Rectal smooth muscle tissue (tissue), 1 donor: ENCODE measurements at regions not wholly inside any gene's neighbourhood (a gene's known extent, or its start where the extent isn't known, plus 50 kb on each side); places are given as distances from the start of the nearest gene placed in this dataset.

Experiments used
- H3K27ac ChIP-seq: one replicate; pipeline ENCODE4 v1.7.0; 2013; ENCODE audit warnings: low read depth, low read length, inconsistent platforms
- H3K27me3 ChIP-seq: one replicate; pipeline ENCODE4 v1.7.0; 2013; ENCODE audit warnings: low read length; ENCODE audit not compliant: control insufficient read depth, insufficient read depth
- H3K36me3 ChIP-seq: one replicate; pipeline ENCODE4 v1.7.0; 2013; ENCODE audit warnings: low read length; ENCODE audit not compliant: control insufficient read depth, insufficient read depth
- H3K4me1 ChIP-seq: one replicate; pipeline ENCODE4 v1.7.0; 2013; ENCODE audit warnings: low read length; ENCODE audit not compliant: control insufficient read depth, insufficient read depth
- H3K4me3 ChIP-seq: one replicate; pipeline ENCODE4 v1.7.0; 2013; ENCODE audit warnings: low read length
- H3K9ac ChIP-seq: one replicate; pipeline ENCODE4 v1.7.0; 2013; ENCODE audit warnings: low read length

DNA sequence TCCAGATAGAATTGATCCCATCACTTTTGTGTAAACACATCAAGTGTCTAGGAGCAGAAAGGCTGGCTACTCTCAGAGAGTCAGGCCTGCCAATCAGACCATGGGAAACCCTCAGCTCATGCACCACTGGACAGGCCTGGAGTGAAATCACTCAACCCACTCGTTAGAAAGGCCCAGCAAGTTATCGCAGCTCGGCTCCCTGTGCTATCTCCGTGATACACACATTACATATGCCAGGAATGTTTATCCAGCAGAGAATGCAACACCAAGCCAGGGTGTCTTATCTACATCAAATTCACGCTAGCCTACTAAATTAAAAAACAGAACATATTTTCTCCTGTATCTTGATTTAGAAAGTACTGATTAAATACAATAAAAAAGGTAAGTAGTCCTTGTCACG, 232.4 kb upstream of the FOXQ1 start:
- H3K4me1 ChIP-seq = no peaks in the 10 kb centered on the region
- H3K36me3 ChIP-seq = no peaks in the 10 kb centered on the region
- no peaks in the 10 kb centered on the region for H3K27me3 ChIP-seq
- no peak overlapping the region for H3K4me3 ChIP-seq
- H3K9ac ChIP-seq = no peak overlapping the region
- H3K27ac ChIP-seq = no peak overlapping the region

DNA sequence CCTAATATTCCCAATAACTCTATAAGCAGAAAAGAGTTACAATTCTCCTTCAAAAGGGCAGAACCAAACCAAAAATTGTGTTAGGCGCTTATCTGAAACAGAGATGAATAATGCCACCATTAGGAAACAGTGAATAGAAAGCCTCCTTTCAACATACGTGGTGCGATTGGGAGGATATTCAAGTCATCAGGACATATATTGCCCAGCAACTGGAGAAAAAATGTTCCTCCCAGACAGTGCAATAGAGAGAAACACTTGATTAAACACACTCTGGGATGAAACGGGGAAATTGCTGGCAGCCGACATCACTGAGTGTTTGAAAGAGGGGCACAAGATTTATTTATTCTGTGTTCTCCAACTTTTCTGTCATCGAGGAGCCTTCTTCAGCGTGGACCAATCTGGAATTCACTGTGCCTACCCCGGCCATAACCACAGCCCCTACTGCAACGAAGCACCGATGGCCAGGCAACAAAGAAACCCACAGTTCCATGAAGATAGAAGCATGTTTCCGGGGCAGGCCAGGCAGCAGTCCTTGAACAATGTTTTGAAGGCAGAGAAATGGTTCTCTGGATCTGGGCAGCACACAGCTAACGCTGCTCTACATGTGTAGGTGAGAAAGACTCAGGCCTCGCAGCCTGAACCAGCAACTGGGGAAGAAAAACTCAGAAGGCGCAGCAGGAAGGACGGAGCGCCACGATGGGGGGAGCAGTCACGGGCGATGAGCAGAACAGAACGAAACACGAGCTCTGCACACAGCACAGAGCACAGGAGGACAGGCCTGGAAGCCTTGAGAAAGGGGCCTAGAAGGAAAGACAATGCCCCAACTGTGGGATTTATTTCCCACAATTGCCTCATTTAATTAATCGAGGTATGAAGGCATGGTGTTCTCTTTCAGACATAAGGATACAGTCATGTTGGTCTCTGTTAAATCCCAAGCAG, 234.2 kb upstream of the FOXQ1 start:
- H3K9ac ChIP-seq = no peak overlapping the region

DNA sequence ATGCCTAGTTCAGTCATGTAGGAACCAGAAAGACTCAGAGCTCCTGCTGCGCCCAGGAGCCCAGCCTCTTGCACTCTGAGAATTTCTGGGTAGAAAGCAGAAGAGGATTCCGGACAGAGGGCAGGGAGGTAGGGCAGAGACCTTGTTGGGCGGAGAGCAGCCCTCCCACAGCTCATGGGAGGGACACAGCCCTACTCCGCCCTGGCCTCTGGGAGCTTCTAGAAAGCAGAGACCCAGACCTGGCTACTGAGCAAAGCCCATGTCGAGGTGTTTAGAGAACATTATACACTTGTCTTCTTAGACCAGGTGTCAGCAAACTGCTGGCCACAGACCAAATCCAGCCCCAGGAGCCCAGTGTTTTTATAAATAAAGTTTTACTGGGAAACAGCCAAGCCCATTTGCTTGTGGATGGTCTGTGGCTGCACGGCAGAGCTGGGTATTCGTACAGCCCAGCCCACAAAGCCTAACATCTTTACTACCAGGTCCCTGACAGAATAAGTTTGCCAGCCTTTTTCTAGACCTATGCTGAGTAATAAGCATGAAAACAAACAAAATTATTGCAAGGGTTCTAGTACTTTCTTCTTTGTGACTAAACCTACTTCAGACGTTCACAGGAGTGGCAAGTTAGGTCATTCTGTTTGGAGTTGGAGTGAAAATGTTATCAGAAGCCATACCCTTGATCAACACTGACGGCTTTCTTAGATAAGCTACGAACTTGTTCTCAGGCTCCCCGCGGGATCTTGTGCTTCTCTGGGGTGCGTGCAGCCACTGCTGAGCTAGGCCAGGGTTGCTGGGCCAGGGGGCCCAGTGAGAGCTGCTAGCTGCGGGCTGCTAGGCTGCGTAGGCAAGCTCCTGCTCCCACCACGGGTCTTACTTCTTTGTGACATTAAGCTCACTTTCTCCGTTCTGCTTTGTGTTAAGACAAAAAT, 235.1 kb upstream of the FOXQ1 start:
- Histone ChIP-seq H3K27me3 (no peaks in the 10 kb centered on the region), H3K27ac (no peak overlapping the region), H3K36me3 (no peaks in the 10 kb centered on the region), H3K4me3 (no peak overlapping the region), H3K4me1 (no peaks in the 10 kb centered on the region), H3K9ac (no peak overlapping the region)

More for the DNA sequence above, 234.2 kb upstream of the FOXQ1 start:
- Histone ChIP-seq H3K36me3 (no peaks in the 10 kb centered on the region), H3K27ac (no peak overlapping the region), H3K27me3 (no peaks in the 10 kb centered on the region), H3K4me1 (no peaks in the 10 kb centered on the region), H3K4me3 (no peak overlapping the region)

DNA sequence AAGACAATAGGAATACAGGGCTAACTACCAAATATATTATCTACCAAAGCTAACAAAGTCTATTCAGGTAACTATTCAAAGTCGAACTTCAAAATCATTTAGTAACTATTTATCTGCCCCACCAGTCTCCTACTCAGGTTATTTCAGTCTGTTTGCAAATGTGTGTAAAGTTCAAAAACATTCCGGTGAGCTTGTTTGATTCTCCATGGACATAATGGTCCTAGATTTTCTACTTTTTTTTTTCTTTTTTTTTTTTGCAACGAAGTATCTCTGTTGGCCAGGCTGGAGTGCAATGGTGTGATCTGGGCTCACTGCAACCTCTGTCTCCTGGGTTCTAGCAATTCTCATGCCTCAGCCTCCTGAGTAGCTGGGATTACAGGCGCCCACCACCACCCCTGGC, 236.0 kb upstream of the FOXQ1 start:
- Histone ChIP-seq H3K27ac (no peak overlapping the region), H3K4me1 (no peaks in the 10 kb centered on the region), H3K27me3 (no peaks in the 10 kb centered on the region), H3K9ac (no peak overlapping the region), H3K4me3 (no peak overlapping the region), H3K36me3 (no peaks in the 10 kb centered on the region)

DNA sequence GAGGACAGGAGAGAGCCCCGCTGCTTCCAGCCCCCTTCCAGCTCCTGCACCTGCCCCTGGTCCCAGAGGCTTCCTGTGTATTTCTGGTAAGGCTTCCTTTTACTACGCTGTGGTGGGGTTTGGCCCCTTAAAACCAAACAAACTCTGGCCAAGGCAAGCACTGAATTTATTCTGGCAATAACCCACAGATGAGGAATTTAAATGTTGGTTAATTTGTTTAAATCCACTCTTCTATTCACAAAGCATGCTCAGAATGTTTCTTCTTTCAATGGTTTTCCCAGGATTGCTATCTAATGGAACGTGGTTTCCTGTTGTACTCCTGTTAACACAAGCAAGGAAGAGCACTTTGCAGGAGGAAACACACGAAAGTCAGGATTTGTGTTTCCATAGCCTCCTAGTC, 236.5 kb upstream of the FOXQ1 start:
- no peak overlapping the region for H3K4me3 ChIP-seq
- no peaks in the 10 kb centered on the region for H3K27me3 ChIP-seq
- H3K27ac ChIP-seq = no peak overlapping the region
- H3K4me1 ChIP-seq = peaks cover 1% of the 10 kb centered on the region
- no peak overlapping the region for H3K9ac ChIP-seq
- no peaks in the 10 kb centered on the region for H3K36me3 ChIP-seq

DNA sequence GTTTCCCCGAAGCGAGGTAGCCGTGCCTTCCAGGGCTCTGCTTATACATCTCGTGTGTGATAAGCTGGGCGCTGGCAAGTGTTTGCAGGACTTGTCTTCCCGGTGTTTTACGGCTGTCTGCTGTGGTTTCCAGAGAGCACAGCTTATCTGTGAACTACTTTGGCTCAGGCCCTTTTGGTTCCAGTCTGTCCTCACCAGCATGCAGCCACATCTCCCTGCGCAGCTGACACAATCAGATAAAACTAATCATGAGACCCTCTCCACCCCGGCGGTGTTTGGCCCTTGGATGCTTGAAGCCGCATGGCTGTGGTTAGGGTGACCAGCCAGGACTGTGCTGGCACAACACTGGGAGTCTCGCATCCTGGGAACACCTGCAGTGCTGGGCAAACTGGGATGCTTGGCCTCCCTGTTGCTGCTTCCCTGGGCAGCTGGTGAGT, 241.8 kb upstream of the FOXQ1 start:
- Histone ChIP-seq H3K4me1 (peaks cover 5% of the 10 kb centered on the region), H3K27ac (no peak overlapping the region), H3K9ac (no peak overlapping the region), H3K27me3 (no peaks in the 10 kb centered on the region), H3K4me3 (no peak overlapping the region), H3K36me3 (no peaks in the 10 kb centered on the region)

DNA sequence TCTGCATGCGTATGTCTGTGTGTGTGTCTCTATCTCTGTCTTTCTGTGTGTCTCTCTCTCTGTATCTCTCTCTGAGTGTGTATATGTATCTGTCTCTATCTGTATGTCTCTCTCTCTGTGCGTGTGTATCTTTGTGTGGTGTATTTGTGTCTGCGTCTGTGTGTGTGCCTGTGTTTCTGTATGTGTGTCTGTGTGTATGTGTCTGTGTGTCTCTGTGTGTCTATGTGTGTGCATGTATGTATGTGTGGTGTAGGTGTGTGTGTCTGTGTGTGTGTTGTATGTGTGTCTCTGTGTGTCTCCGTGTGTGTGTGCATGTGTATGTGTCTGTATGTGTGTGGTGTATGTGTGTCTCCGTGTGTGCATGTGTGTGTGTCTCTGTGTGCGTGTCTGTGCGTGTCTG, 243.0 kb upstream of the FOXQ1 start:
- H3K36me3 ChIP-seq = no peaks in the 10 kb centered on the region
- no peaks in the 10 kb centered on the region for H3K27me3 ChIP-seq
- no peak overlapping the region for H3K9ac ChIP-seq
- no peak overlapping the region for H3K27ac ChIP-seq
- H3K4me3 ChIP-seq = no peak overlapping the region
- peaks cover 5% of the 10 kb centered on the region for H3K4me1 ChIP-seq

DNA sequence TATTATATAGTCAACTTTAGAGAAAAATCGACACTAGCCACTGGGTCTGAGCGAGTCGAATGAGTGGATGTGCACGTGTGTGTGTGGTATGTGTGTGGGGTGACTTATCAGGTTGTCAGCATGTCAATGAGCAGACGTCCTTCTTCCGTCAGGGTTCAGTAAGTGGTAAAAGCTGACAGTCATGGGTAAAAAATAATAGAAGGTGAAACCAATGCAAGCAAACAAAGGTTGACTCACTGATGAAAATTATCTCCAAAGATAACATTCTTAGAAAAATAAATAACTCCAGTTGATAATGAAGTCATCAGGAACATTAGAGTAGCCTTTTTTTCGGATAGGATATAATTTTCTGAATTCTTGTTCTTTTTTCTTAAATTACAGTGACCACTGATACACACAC, 243.8 kb upstream of the FOXQ1 start:
- Histone ChIP-seq H3K27ac (no peak overlapping the region), H3K9ac (no peak overlapping the region), H3K27me3 (no peaks in the 10 kb centered on the region)

DNA sequence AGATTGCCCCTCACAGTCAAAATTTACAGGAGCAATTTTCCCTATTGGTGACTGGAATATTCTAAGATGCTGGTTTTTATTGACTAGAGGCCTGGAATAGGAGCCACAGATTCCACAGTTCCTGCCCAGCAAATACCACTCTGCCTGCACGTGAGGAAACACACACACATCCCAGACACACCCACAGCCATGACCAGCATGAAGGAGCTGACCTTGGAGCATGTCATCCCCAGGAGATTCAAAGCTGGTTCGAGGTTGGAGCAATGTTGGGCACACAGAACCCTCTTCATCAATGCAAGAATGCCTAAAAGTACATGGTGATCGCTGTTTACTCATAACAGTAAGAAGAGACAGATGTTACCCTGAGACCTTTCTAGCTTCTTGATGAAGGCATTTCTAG, 244.6 kb upstream of the FOXQ1 start:
- H3K9ac ChIP-seq = no peak overlapping the region
- H3K4me3 ChIP-seq = no peak overlapping the region
- no peak overlapping the region for H3K27ac ChIP-seq
- H3K36me3 ChIP-seq = no peaks in the 10 kb centered on the region
- H3K4me1 ChIP-seq = peaks cover 5% of the 10 kb centered on the region
- no peaks in the 10 kb centered on the region for H3K27me3 ChIP-seq

More for the DNA sequence above, 243.8 kb upstream of the FOXQ1 start:
- H3K4me1 ChIP-seq = peaks cover 5% of the 10 kb centered on the region
- H3K36me3 ChIP-seq = no peaks in the 10 kb centered on the region
- H3K4me3 ChIP-seq = no peak overlapping the region

DNA sequence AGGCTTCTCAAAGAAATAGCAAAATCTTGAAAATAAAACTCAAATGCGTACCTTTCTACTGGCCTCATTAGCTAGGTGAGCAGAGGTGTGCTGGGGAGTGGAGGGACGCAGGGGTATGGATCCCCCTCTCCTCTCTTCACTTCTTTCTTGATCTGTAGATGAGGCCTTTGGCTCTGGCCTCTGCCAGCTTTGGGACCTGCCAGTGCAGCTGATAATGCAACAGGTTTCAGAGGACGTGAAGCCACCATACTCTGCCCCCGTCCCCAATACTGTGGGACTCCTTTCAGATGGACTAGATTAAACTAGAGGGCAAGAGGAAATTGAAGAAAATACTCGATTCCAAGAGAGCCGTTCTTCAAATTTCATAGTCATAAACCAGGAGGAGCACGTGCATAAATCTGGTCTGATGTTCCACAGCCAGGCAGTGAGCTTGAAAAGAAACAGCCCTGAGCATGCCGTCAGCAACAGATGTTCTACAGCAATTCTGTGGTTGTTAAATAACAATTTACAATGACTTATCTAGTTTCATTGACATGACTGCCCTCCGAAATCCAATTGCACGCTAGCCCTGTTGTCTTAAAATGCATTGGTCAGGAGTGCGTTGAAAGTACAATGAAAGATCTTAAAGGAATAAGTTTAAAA, 245.3 kb upstream of the FOXQ1 start:
- H3K36me3 ChIP-seq = no peaks in the 10 kb centered on the region
- no peak overlapping the region for H3K4me3 ChIP-seq
- peaks cover 5% of the 10 kb centered on the region for H3K4me1 ChIP-seq
- H3K9ac ChIP-seq = no peak overlapping the region
- H3K27me3 ChIP-seq = no peaks in the 10 kb centered on the region
- no peak overlapping the region for H3K27ac ChIP-seq

DNA sequence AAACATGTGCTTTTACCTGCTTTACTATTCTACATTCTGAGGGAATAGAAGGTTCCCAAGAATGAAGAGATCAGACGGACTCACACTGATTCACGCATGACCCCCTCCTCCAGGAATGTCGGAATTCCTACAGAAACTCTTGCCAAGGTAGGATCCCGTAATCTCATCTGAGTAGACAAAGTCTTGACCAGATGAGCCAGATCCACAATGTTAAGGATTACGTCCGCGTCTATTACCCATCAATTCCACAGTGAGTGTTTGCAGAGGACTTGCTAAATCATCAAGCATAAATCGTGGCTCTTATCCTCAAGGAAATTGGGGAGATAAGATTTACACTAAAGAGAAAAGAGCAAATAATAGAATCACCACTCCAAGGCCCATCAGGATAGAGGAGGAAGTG, 245.9 kb upstream of the FOXQ1 start:
- no peak overlapping the region for H3K4me3 ChIP-seq
- H3K36me3 ChIP-seq = no peaks in the 10 kb centered on the region
- no peaks in the 10 kb centered on the region for H3K27me3 ChIP-seq
- H3K9ac ChIP-seq = no peak overlapping the region
- no peak overlapping the region for H3K27ac ChIP-seq
- H3K4me1 ChIP-seq = peaks cover 5% of the 10 kb centered on the region

DNA sequence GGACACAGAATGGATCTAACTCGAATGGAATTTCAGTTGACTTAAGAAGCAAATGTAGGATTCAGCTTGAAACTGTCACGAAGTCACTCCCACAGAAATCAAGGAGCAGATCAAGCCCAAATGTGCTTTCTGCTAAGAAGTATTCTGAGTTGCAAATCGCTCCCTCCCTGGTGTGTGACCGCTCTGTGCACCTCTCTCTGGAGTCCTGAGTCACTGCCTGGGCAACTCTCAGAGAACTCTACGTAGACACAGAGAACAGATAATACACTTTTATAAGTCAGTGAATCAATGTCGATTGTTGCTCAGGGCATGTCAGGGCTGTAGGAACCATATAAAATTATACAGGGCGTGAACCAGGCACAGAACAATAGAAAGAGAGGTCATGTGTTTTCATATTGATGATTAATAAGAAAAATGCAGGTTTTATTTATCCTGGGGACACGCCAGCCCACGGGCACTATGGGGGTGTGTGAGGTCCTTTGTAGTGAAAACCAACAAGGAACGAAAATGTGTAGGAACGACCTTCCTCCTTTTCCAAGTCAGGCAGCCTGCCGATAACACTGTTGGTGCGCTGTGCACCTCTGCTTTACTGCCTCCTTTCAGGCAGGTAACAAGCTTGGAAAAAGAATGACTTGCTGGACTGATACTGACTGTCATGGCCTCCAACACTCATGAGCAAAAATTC, 248.1 kb upstream of the FOXQ1 start:
- Histone ChIP-seq H3K4me3 (no peak overlapping the region), H3K27ac (no peak overlapping the region), H3K4me1 (no peaks in the 10 kb centered on the region), H3K27me3 (no peaks in the 10 kb centered on the region), H3K9ac (no peak overlapping the region), H3K36me3 (no peaks in the 10 kb centered on the region)
